Activated naive CD8-positive, alpha-beta T cell (primary cell): ENCODE measurements at regions not wholly inside any gene's neighbourhood (a gene's known extent, or its start where the extent isn't known, plus 50 kb on each side); places are given as distances from the start of the nearest gene placed in this dataset.

Experiments
- H3K27ac Mint-ChIP-seq: one replicate; pipeline ENCODE4 v1.8.0; 2021; ENCODE audit warnings: mixed read lengths
- H3K27me3 Mint-ChIP-seq: one replicate; pipeline ENCODE4 v1.8.0; 2021; ENCODE audit warnings: mixed read lengths
- H3K36me3 Mint-ChIP-seq: one replicate; pipeline ENCODE4 v1.8.0; 2021; ENCODE audit warnings: mixed read lengths
- H3K4me1 Mint-ChIP-seq: one replicate; pipeline ENCODE4 v1.8.0; 2021; ENCODE audit warnings: low read depth, mixed read lengths
- H3K4me3 Mint-ChIP-seq: one replicate; pipeline ENCODE4 v1.8.0; 2021; ENCODE audit warnings: mild to moderate bottlenecking, mixed read lengths
- H3K9me3 Mint-ChIP-seq: one replicate; pipeline ENCODE4 v1.8.0; 2021; ENCODE audit warnings: low read depth, mixed read lengths

DNA sequence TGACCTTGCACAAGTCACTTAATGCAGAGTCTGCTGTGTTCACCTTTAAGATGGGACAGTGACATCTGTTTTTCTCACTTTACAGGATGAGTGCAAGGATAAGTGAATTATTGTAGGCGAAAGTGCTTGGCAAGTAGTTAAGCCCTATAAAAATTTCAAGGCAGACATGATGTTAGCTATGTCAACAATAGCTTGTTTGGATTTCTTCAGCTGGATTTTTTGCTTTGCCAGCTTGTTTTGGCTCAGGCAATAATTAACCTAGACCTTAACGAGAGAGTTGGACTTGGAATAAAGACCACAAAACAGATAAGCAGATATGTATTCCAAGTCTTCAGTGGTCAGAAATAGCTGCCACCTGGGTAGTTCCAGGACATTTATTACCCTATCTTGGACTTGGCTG, 255.2 kb downstream of the ARL4A start:
- Mint-ChIP-seq H3K9me3 (peaks cover 4% of the 10 kb centered on the region), H3K27me3 (peaks cover 7% of the 10 kb centered on the region), H3K36me3 (no peaks in the 10 kb centered on the region), H3K27ac (no peak overlapping the region), H3K4me1 (no peaks in the 10 kb centered on the region), H3K4me3 (no peak overlapping the region)

DNA sequence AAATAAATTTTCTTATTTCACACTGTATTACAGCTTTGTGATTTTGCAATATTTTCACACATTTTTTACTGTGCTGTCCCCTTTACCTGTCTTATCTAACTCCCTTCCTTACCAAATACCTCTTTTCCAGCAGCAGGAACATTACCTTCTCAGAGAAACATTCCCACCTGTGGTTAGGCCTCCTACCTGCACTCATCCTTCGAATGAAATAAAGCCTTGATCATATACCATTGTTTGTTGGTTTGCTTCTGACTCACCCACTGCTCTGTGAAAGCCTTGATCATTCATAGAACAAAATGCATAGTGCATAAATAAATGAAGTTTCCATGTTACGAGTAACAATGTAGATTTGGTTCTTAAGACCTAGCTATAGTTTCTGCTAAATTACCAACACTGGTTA, 256.3 kb downstream of the ARL4A start:
- no peaks in the 10 kb centered on the region for H3K4me1 Mint-ChIP-seq
- no peak overlapping the region for H3K4me3 Mint-ChIP-seq
- no peaks in the 10 kb centered on the region for H3K36me3 Mint-ChIP-seq
- H3K27me3 Mint-ChIP-seq = peaks cover 7% of the 10 kb centered on the region
- H3K27ac Mint-ChIP-seq = no peak overlapping the region
- peaks cover 4% of the 10 kb centered on the region for H3K9me3 Mint-ChIP-seq

- H3K4me1 Mint-ChIP-seq = no peaks in the 10 kb centered on the region
- no peak overlapping the region for H3K4me3 Mint-ChIP-seq
- no peaks in the 10 kb centered on the region for H3K36me3 Mint-ChIP-seq
- H3K27me3 Mint-ChIP-seq = peaks cover under 1% of the 10 kb centered on the region
- H3K9me3 Mint-ChIP-seq = no peaks in the 10 kb centered on the region
- H3K27ac Mint-ChIP-seq = no peak overlapping the region
Measured at GRCh38 chr7:12945901-12946300, 258.5 kb downstream of the ARL4A start.

DNA sequence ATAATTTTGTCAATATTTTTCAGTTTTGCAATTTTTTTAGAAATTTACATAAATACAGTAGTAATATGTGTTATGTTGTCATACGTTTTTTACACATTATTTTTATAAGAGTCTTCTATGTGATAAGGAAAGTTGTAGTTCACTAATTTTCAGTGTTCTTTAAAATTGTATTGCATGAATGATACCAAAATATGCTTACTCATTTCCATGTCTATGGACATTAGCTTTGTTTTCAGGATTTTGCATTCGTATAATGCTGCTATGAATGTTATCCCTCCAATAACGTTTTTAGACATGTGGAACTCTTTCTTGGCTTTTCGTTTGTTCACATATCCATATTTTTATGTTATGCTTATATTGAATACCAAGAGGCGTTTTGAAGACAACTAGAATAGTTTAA, 260.0 kb downstream of the ARL4A start:
- no peaks in the 10 kb centered on the region for H3K9me3 Mint-ChIP-seq
- H3K27ac Mint-ChIP-seq = no peak overlapping the region
- no peak overlapping the region for H3K4me3 Mint-ChIP-seq
- H3K4me1 Mint-ChIP-seq = no peaks in the 10 kb centered on the region
- no peaks in the 10 kb centered on the region for H3K36me3 Mint-ChIP-seq
- no peaks in the 10 kb centered on the region for H3K27me3 Mint-ChIP-seq

GRCh38 chr7:12949060-12949931, 261.9 kb downstream of the ARL4A start:
- H3K27me3 Mint-ChIP-seq = no peaks in the 10 kb centered on the region
- no peaks in the 10 kb centered on the region for H3K9me3 Mint-ChIP-seq
- H3K4me1 Mint-ChIP-seq = no peaks in the 10 kb centered on the region
- no peak overlapping the region for H3K27ac Mint-ChIP-seq
- no peak overlapping the region for H3K4me3 Mint-ChIP-seq
- no peaks in the 10 kb centered on the region for H3K36me3 Mint-ChIP-seq

GRCh38 chr7:12951397-12951801, 264.0 kb downstream of the ARL4A start:
- H3K4me3 Mint-ChIP-seq = no peak overlapping the region
- H3K4me1 Mint-ChIP-seq = no peaks in the 10 kb centered on the region
- H3K27ac Mint-ChIP-seq = no peak overlapping the region
- no peaks in the 10 kb centered on the region for H3K9me3 Mint-ChIP-seq
- no peaks in the 10 kb centered on the region for H3K27me3 Mint-ChIP-seq
- H3K36me3 Mint-ChIP-seq = no peaks in the 10 kb centered on the region

DNA sequence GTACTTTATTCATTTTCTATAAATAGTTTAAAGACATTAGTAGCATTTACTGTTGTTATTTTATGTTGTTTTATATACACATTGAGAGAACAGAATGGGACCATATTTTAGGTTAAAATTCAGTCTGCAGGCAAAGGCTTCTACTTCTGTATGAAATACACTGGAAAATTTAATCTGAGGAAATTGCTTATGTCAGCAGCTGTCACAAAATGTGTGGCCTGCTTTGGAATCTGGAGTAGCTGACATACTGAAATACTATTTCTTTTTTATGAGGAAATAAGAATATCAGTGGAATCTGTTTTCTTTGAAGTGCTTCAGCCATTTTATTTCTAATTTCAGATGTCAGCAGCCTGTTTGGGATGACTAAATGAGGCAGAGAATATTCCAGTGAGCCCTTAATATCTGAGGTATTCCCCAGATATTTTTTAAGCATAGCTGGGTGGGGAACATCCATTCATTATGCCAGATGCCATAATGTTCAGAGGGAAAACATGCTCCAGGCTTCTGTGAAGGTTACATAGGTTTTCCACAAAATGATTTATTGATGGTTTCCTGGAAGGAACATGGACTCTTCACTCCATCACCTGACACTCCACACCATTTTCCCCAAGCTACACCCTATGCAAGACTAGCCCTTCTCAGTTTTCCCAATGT, 267.1 kb downstream of the ARL4A start:
- Mint-ChIP-seq H3K4me3 (no peak overlapping the region), H3K27ac (no peak overlapping the region), H3K9me3 (no peaks in the 10 kb centered on the region), H3K36me3 (no peaks in the 10 kb centered on the region), H3K27me3 (peaks cover 4% of the 10 kb centered on the region), H3K4me1 (no peaks in the 10 kb centered on the region)

GRCh38 chr7:12957487-12957886, 270.1 kb downstream of the ARL4A start:
- Mint-ChIP-seq H3K4me3 (no peak overlapping the region), H3K36me3 (no peaks in the 10 kb centered on the region), H3K27me3 (peaks cover 4% of the 10 kb centered on the region), H3K27ac (no peak overlapping the region), H3K4me1 (no peaks in the 10 kb centered on the region), H3K9me3 (no peaks in the 10 kb centered on the region)

DNA sequence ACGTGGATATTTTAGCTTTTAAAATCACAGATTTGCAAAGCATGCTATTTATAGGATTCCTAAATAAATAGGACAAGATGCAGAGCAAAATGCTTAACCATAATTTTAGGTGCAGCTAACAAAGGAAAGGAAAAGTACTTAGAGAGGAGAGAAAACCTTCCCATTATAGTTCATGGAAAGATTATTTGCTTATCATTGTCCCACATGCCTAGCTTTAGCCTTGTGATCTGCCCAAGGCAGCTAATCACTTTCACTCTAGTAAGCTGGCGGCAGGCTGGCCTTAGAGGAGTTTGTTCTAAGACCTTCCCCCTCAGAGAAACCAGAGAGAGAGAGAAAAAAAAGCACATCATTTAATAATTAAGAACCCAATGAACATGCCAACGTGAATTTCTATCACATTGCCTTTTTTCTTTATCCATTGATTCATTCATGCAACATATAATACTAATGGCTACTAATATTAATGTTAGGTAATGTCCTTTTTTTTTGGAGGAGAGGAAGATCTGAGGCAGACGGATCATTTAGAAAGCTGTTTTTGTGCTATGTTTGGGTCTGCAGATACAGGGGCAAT, 274.6 kb downstream of the ARL4A start:
- no peak overlapping the region for H3K4me3 Mint-ChIP-seq
- H3K36me3 Mint-ChIP-seq = no peaks in the 10 kb centered on the region
- H3K4me1 Mint-ChIP-seq = no peaks in the 10 kb centered on the region

GRCh38 chr7:12963435-12963834, 276.0 kb downstream of the ARL4A start:
- H3K36me3 Mint-ChIP-seq = no peaks in the 10 kb centered on the region
- H3K27ac Mint-ChIP-seq = no peak overlapping the region
- H3K27me3 Mint-ChIP-seq = peaks cover 2% of the 10 kb centered on the region
- H3K9me3 Mint-ChIP-seq = no peaks in the 10 kb centered on the region
- no peak overlapping the region for H3K4me3 Mint-ChIP-seq
- no peaks in the 10 kb centered on the region for H3K4me1 Mint-ChIP-seq

More for the DNA sequence above, 274.6 kb downstream of the ARL4A start:
- no peaks in the 10 kb centered on the region for H3K9me3 Mint-ChIP-seq
- no peak overlapping the region for H3K27ac Mint-ChIP-seq
- peaks cover 4% of the 10 kb centered on the region for H3K27me3 Mint-ChIP-seq

GRCh38 chr7:12964836-12965235, 277.4 kb downstream of the ARL4A start:
- Mint-ChIP-seq H3K9me3 (no peaks in the 10 kb centered on the region), H3K4me1 (no peaks in the 10 kb centered on the region), H3K27me3 (peaks cover 2% of the 10 kb centered on the region), H3K27ac (no peak overlapping the region), H3K4me3 (no peak overlapping the region), H3K36me3 (no peaks in the 10 kb centered on the region)

GRCh38 chr7:12965767-12966166, 278.3 kb downstream of the ARL4A start:
- Mint-ChIP-seq H3K4me3 (no peak overlapping the region), H3K27ac (no peak overlapping the region), H3K9me3 (no peaks in the 10 kb centered on the region)

GRCh38 chr7:12967322-12967721, 279.9 kb downstream of the ARL4A start:
- Mint-ChIP-seq H3K4me3 (no peak overlapping the region), H3K9me3 (no peaks in the 10 kb centered on the region), H3K27me3 (peaks cover 2% of the 10 kb centered on the region), H3K36me3 (no peaks in the 10 kb centered on the region), H3K4me1 (no peaks in the 10 kb centered on the region), H3K27ac (no peak overlapping the region)

More at GRCh38 chr7:12965767-12966166, 278.3 kb downstream of the ARL4A start:
- Mint-ChIP-seq H3K36me3 (no peaks in the 10 kb centered on the region), H3K4me1 (no peaks in the 10 kb centered on the region), H3K27me3 (peaks cover 2% of the 10 kb centered on the region)

DNA sequence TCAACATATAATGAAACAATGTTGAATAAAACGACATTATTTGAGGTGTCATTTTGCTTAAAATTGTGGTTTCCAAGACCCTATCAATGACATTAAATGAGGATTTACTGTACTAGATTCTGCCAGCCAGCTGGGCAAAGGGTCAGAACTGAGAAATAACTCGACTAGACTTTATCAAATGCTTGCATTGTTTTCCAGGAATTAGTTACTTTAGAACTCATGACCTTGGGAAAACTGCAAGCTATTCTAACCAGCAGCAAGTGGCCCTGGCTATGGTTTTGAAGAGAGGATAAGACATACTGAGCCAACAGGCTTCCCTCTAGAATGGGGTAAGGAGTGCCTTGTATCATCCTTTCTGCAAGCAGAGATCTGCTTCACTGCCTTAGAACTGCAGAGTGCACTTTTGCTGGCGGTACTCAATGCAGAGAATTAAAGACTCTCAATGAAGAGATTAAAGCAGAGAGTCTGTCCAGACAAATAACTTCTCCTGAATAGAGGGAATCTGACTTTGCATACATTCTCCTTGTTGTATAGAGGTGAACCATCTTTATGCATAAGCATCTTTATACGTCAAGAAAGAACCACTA, 281.5 kb downstream of the ARL4A start:
- Mint-ChIP-seq H3K9me3 (no peaks in the 10 kb centered on the region), H3K4me1 (no peaks in the 10 kb centered on the region), H3K36me3 (no peaks in the 10 kb centered on the region), H3K4me3 (no peak overlapping the region), H3K27me3 (peaks cover 2% of the 10 kb centered on the region), H3K27ac (no peak overlapping the region)

GRCh38 chr7:12970626-12971025, 283.2 kb downstream of the ARL4A start:
- Mint-ChIP-seq H3K9me3 (no peaks in the 10 kb centered on the region), H3K36me3 (no peaks in the 10 kb centered on the region), H3K4me3 (no peak overlapping the region), H3K4me1 (no peaks in the 10 kb centered on the region), H3K27me3 (no peaks in the 10 kb centered on the region), H3K27ac (no peak overlapping the region)
